Uterus (tissue), 3 donors: ENCODE measurements at regions not wholly inside any gene's neighbourhood (a gene's known extent, or its start where the extent isn't known, plus 50 kb on each side); places are given as distances from the start of the nearest gene placed in this dataset.

Experiments
- DNase-seq, 2 donors: peaks; one replicate each; pipeline ENCODE4 v3.0.0-alpha.2; 2019 to 2020
- H3K27ac ChIP-seq, 2 donors: fragments of 200-600 bp; sonication (generic); 1 replicate in 1 of 2; 2 replicates in 1 of 2; pipeline ENCODE4 v1.5.1; 2016 to 2018
- H3K27me3 ChIP-seq, 2 donors: fragments of 200-600 bp; sonication (generic); one replicate each; pipeline ENCODE4 v1.5.1; 2018 to 2019; ENCODE audit warnings: control low read depth in 1 of 2
- H3K36me3 ChIP-seq, 2 donors: fragments of 200-600 bp; sonication (generic); one replicate each; pipeline ENCODE4 v1.5.1; 2019; ENCODE audit warnings: control low read depth in 1 of 2
- H3K4me1 ChIP-seq, 2 donors: fragments of 200-600 bp; sonication (generic); one replicate each; pipeline ENCODE4 v1.5.1; 2018 to 2019; ENCODE audit warnings: control low read depth in 1 of 2
- H3K4me3 ChIP-seq, 2 donors: fragments of 200-600 bp; sonication (generic); 1 replicate in 1 of 2; 2 replicates in 1 of 2; pipeline ENCODE4 v1.5.1; 2018 to 2019; ENCODE audit warnings: mild to moderate bottlenecking in 1 of 2
- H3K9me3 ChIP-seq, 2 donors: fragments of 200-600 bp; sonication (generic); one replicate each; pipeline ENCODE4 v1.5.1; 2019; ENCODE audit warnings: control low read depth in 1 of 2
- CTCF ChIP-seq, 4 experiments: fragments of 200-600 bp in 2 of 4; fragments of 450-650 bp in 2 of 4; sonication (generic) in 2 of 4; IDR thresholded peaks; one replicate each; pipeline ENCODE4 v1.5.1; 2016 to 2019; ENCODE audit warnings: antibody characterized with exemption in 4 of 4, mild to moderate bottlenecking in 2 of 4, moderate library complexity in 1 of 4
- POLR2A ChIP-seq, 2 donors: fragments of 450-650 bp; IDR thresholded peaks; one replicate each; pipeline ENCODE4 v1.6.1; 2016; ENCODE audit warnings: antibody characterized with exemption in 2 of 2, mild to moderate bottlenecking in 1 of 2, moderate library complexity in 1 of 2
- intact Hi-C: fragments of 100-400 bp; cut with DNase I; formaldehyde crosslinking; loops from one replicate; pipeline ENCODE4 v1.15.1; 2023; ENCODE audit warnings: low total_unique reads
- donor health status: DM: yes; HTN: yes; CAD: no.

GRCh38 chr9:31637861-31638260 is 746.6 kb upstream of the ACO1 start:
- TF ChIP-seq CTCF (IDR thresholded peaks at IDR 0.05) = no peak
- no peak for TF ChIP-seq POLR2A (IDR thresholded peaks at IDR 0.05)
- Histone ChIP-seq H3K4me1 (no peaks in the 10 kb centered on the region), H3K4me3 (no peak overlapping the region), H3K9me3 (no peaks in the 10 kb centered on the region), H3K27me3 (no peaks in the 10 kb centered on the region), H3K36me3 (no peaks in the 10 kb centered on the region), H3K27ac (no peak overlapping the region)
- no peak for DNase-seq
- intact Hi-C loops = no loop called here

- H3K36me3 ChIP-seq = no peaks in the 10 kb centered on the region
- DNase-seq = no peak
- H3K4me3 ChIP-seq = no peak overlapping the region
- H3K9me3 ChIP-seq = no peaks in the 10 kb centered on the region
- H3K27me3 ChIP-seq = no peaks in the 10 kb centered on the region
- no peak overlapping the region for H3K27ac ChIP-seq
- no peak for TF ChIP-seq CTCF (IDR thresholded peaks at IDR 0.05)
- intact Hi-C loops = no loop called here
- H3K4me1 ChIP-seq = no peaks in the 10 kb centered on the region
Measured at GRCh38 chr9:31639451-31639850, 745.0 kb upstream of the ACO1 start.

GRCh38 chr9:31669311-31669710 is 715.1 kb upstream of the ACO1 start:
- Histone ChIP-seq H3K27me3 (no peaks in the 10 kb centered on the region), H3K4me1 (no peaks in the 10 kb centered on the region), H3K9me3 (no peaks in the 10 kb centered on the region), H3K27ac (no peak overlapping the region), H3K4me3 (no peak overlapping the region), H3K36me3 (no peaks in the 10 kb centered on the region)
- DNase-seq = no peak
- no peak for TF ChIP-seq POLR2A (IDR thresholded peaks at IDR 0.05)
- no peak for TF ChIP-seq CTCF (IDR thresholded peaks at IDR 0.05)
- intact Hi-C loops = no loop called here

GRCh38 chr9:31671011-31671410 is 713.4 kb upstream of the ACO1 start:
- intact Hi-C loops = no loop called here
- TF ChIP-seq CTCF (IDR thresholded peaks at IDR 0.05) = no peak
- no peak for TF ChIP-seq POLR2A (IDR thresholded peaks at IDR 0.05)

GRCh38 chr9:31674264-31674663 is 710.2 kb upstream of the ACO1 start:
- no peaks in the 10 kb centered on the region for H3K9me3 ChIP-seq
- H3K4me1 ChIP-seq = no peaks in the 10 kb centered on the region
- DNase-seq = no peak
- no peak overlapping the region for H3K27ac ChIP-seq
- TF ChIP-seq CTCF (IDR thresholded peaks at IDR 0.05) (no peak), POLR2A (IDR thresholded peaks at IDR 0.05) (no peak)
- H3K36me3 ChIP-seq = no peaks in the 10 kb centered on the region
- intact Hi-C loops = no loop called here
- H3K27me3 ChIP-seq = no peaks in the 10 kb centered on the region
- H3K4me3 ChIP-seq = no peak overlapping the region

More at GRCh38 chr9:31671011-31671410, 713.4 kb upstream of the ACO1 start:
- Histone ChIP-seq H3K9me3 (no peaks in the 10 kb centered on the region), H3K4me3 (no peak overlapping the region), H3K27ac (no peak overlapping the region), H3K27me3 (no peaks in the 10 kb centered on the region), H3K4me1 (no peaks in the 10 kb centered on the region), H3K36me3 (no peaks in the 10 kb centered on the region)
- DNase-seq = no peak
